Muscle of leg (tissue), 3 donors: ENCODE measurements at regions not wholly inside any gene's neighbourhood (a gene's known extent, or its start where the extent isn't known, plus 50 kb on each side); places are given as distances from the start of the nearest gene placed in this dataset.
"Not testable (repeated sequence)": the region's sequence is repeated elsewhere in the genome, so short reads cannot be mapped to it uniquely, and the experiment has no call there.

Source experiments
- DNase-seq: peaks from one replicate; pipeline ENCODE4 v3.0.0; 2013
- H3K27ac ChIP-seq: one replicate; pipeline ENCODE4 v1.5.1; 2013; ENCODE audit warnings: mild to moderate bottlenecking, low read length, control low read depth
- H3K27me3 ChIP-seq: one replicate; pipeline ENCODE4 v1.6.1; 2013; ENCODE audit warnings: low read length; ENCODE audit not compliant: control insufficient read depth, insufficient read depth
- H3K36me3 ChIP-seq: one replicate; pipeline ENCODE4 v1.6.1; 2013; ENCODE audit warnings: low read length; ENCODE audit not compliant: control insufficient read depth, insufficient read depth
- H3K4me1 ChIP-seq: one replicate; pipeline ENCODE4 v1.6.1; 2013; ENCODE audit warnings: low read length; ENCODE audit not compliant: control insufficient read depth, insufficient read depth
- H3K4me3 ChIP-seq: one replicate; pipeline ENCODE4 v1.5.1; 2013; ENCODE audit warnings: low read length, control low read depth
- H3K9me3 ChIP-seq: replicated peaks from 2 replicates; pipeline ENCODE4 v1.6.1; 2013; ENCODE audit warnings: low read depth, low read length; ENCODE audit not compliant: control insufficient read depth
- WGBS: methylation state at CpG from one replicate; pipeline ENCODE4 v1.1.5; 2013; ENCODE audit warnings: missing lambda C conversion rate; ENCODE audit not compliant: insufficient coverage; 5-methylcytosine and 5-hydroxymethylcytosine counted together

- H3K36me3 ChIP-seq = no peaks in the 10 kb centered on the region
- H3K27me3 ChIP-seq = peaks cover 40% of the 10 kb centered on the region
- under 1% methylated on average over 20 of the region's 26 CpGs for WGBS
- peak overlapping the region; percentile 27 for H3K4me3 ChIP-seq
- H3K27ac ChIP-seq = no peak overlapping the region
- DNase-seq = no peak
- no peaks in the 10 kb centered on the region for H3K9me3 ChIP-seq
- peaks cover 10% of the 10 kb centered on the region for H3K4me1 ChIP-seq
Observed at GRCh38 chr6:166253778-166254204, 54.4 kb downstream of the PRR18 start.

- WGBS = 0% methylated on average over 28 of the region's 38 CpGs
- Histone ChIP-seq H3K4me3 (peak overlapping the region; percentile 27), H3K9me3 (no peaks in the 10 kb centered on the region), H3K36me3 (no peaks in the 10 kb centered on the region), H3K4me1 (peaks cover 10% of the 10 kb centered on the region), H3K27ac (no peak overlapping the region), H3K27me3 (peaks cover 40% of the 10 kb centered on the region)
- no peak for DNase-seq
Observed at GRCh38 chr6:166253281-166253681, 54.9 kb downstream of the PRR18 start.

- Histone ChIP-seq H3K4me1 (peaks cover 10% of the 10 kb centered on the region), H3K4me3 (no peak overlapping the region), H3K36me3 (no peaks in the 10 kb centered on the region), H3K27ac (no peak overlapping the region), H3K9me3 (no peaks in the 10 kb centered on the region), H3K27me3 (peaks cover 35% of the 10 kb centered on the region)
- no peak for DNase-seq
- WGBS = 89% methylated on average over 23 of the region's 27 CpGs
Observed at GRCh38 chr6:166252601-166253000, 55.6 kb downstream of the PRR18 start.

GRCh38 chr6:166251655-166252054, 56.5 kb downstream of the PRR18 start:
- Histone ChIP-seq H3K4me1 (peaks cover 10% of the 10 kb centered on the region), H3K36me3 (no peaks in the 10 kb centered on the region), H3K27ac (no peak overlapping the region), H3K27me3 (peaks cover 30% of the 10 kb centered on the region), H3K9me3 (no peaks in the 10 kb centered on the region), H3K4me3 (no peak overlapping the region)
- no peak for DNase-seq
- WGBS = 54% methylated on average over 4 of the region's 6 CpGs

- WGBS = no CpG with 5 or more reads among the region's 3 CpGs
- H3K27ac ChIP-seq = no peak overlapping the region
- no peak for DNase-seq
- H3K9me3 ChIP-seq = no peaks in the 10 kb centered on the region
- H3K4me1 ChIP-seq = peaks cover 10% of the 10 kb centered on the region
- no peak overlapping the region for H3K4me3 ChIP-seq
- peaks cover 27% of the 10 kb centered on the region for H3K27me3 ChIP-seq
- no peaks in the 10 kb centered on the region for H3K36me3 ChIP-seq
Observed at GRCh38 chr6:166251211-166251610, 57.0 kb downstream of the PRR18 start.

GRCh38 chr6:166249061-166249785, 59.0 kb downstream of the PRR18 start:
- DNase-seq, H3K4me3 ChIP-seq, H3K27ac ChIP-seq, H3K4me1 ChIP-seq, H3K9me3 ChIP-seq, H3K36me3 ChIP-seq: not testable (repeated sequence)
- WGBS = 89% methylated on average over 7 of the region's 16 CpGs
- H3K27me3 ChIP-seq = peaks cover 31% of the 10 kb centered on the region

GRCh38 chr6:166245148-166245547, 63.0 kb downstream of the PRR18 start:
- peaks cover 46% of the 10 kb centered on the region for H3K27me3 ChIP-seq
- H3K9me3 ChIP-seq = no peaks in the 10 kb centered on the region
- H3K27ac ChIP-seq = no peak overlapping the region
- no CpG with 5 or more reads among the region's 5 CpGs for WGBS
- DNase-seq = no peak
- H3K4me3 ChIP-seq = no peak overlapping the region
- no peaks in the 10 kb centered on the region for H3K36me3 ChIP-seq
- H3K4me1 ChIP-seq = no peaks in the 10 kb centered on the region

- DNase-seq = no peak
- no peak overlapping the region for H3K4me3 ChIP-seq
- no peaks in the 10 kb centered on the region for H3K9me3 ChIP-seq
- no peak overlapping the region for H3K27ac ChIP-seq
- H3K36me3 ChIP-seq = no peaks in the 10 kb centered on the region
- 47% methylated on average over 7 of the region's 11 CpGs for WGBS
- no peaks in the 10 kb centered on the region for H3K4me1 ChIP-seq
- peaks cover 46% of the 10 kb centered on the region for H3K27me3 ChIP-seq
Observed at GRCh38 chr6:166244353-166245045, 63.7 kb downstream of the PRR18 start.

GRCh38 chr6:166242888-166243287, 65.3 kb downstream of the PRR18 start:
- H3K36me3 ChIP-seq = no peaks in the 10 kb centered on the region
- no peak for DNase-seq
- no peaks in the 10 kb centered on the region for H3K4me1 ChIP-seq
- H3K27me3 ChIP-seq = peaks cover 47% of the 10 kb centered on the region
- WGBS = 80% methylated on average over 1 of the region's 4 CpGs
- no peaks in the 10 kb centered on the region for H3K9me3 ChIP-seq
- H3K4me3 ChIP-seq = no peak overlapping the region
- no peak overlapping the region for H3K27ac ChIP-seq

- Histone ChIP-seq H3K36me3 (no peaks in the 10 kb centered on the region), H3K27me3 (peaks cover 50% of the 10 kb centered on the region), H3K27ac (no peak overlapping the region), H3K4me1 (no peaks in the 10 kb centered on the region), H3K4me3 (no peak overlapping the region), H3K9me3 (no peaks in the 10 kb centered on the region)
- WGBS = 90% methylated on average over 2 of the region's 6 CpGs
- DNase-seq = no peak
Observed at GRCh38 chr6:166241974-166242373, 66.2 kb downstream of the PRR18 start.
